ENCODE measurements at regions not wholly inside any gene's neighbourhood (a gene's known extent, or its start where the extent isn't known, plus 50 kb on each side); places are given as distances from the start of the nearest gene placed in this dataset.
A peak's percentile ranks its signal among the peaks of the same experiment; 100 is the strongest.
"Not testable (repeated sequence)": the region's sequence is repeated elsewhere in the genome, so short reads cannot be mapped to it uniquely, and the experiment has no call there.

DNA sequence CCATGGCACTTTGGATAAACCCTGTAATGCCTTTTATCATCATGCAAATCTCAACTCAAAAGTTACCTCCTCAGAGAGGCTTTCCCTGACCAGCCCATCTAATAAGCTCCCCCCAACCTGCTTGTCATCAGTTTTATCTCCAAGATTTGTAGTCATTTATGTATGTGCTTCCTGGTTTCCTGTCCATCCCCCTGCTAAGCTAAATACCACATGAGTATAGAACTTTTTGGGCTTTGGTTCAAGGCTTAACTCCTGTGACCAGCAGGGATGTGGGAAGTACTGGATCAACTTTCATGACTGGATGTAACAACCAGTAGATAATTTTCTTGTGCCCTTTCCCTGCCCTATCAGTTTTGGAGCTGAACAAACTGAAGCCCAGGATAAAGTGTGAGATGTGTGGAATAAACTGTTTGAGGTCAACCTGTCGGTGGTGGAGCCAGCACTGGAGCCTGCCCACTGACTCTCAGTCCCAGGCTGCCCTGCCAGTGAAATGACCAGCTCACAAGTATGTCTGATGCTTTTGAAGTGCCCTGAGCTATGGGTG is 148.6 kb downstream of the CYP26A1 start:
- DNase-seq: no peak

DNA sequence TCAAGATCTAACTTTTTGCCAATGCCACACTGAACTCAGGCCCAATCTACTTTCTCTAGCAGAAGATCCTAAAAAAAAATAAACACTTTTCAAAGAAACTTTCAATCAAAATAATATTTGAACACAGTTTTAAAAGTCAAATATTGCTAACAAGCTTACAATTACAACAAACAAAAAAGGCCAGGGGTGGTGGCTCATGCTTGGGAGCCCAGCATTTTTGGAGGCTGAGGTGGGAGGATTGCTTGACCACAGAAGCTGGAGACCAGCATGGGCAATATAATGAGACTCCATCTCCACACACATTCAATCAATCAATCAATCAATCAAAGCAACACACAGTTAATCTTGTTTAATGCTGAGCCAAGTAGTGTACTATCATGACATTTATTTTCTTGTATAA is 149.2 kb downstream of the CYP26A1 start:
- no peak for DNase-seq

DNA sequence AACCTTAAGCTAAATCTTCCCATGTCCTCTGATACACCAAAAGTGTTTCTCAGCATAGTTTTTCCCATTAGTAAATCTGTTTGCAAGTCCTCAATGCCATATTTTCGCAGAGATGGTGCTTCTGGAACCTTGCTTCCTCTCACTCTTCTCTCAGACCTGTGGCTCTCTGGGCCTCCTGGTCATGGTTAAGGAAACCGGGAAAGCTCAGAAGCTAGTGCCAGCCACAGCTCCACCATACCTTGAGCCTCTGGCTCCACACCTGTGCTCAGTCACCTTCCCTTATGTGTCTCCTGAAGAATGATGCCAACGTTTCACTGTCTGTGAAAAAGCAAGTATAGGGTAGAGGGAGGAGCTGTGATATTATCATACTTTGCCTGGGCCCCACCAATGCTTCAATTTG is 149.6 kb downstream of the CYP26A1 start:
- no peak for DNase-seq

DNA sequence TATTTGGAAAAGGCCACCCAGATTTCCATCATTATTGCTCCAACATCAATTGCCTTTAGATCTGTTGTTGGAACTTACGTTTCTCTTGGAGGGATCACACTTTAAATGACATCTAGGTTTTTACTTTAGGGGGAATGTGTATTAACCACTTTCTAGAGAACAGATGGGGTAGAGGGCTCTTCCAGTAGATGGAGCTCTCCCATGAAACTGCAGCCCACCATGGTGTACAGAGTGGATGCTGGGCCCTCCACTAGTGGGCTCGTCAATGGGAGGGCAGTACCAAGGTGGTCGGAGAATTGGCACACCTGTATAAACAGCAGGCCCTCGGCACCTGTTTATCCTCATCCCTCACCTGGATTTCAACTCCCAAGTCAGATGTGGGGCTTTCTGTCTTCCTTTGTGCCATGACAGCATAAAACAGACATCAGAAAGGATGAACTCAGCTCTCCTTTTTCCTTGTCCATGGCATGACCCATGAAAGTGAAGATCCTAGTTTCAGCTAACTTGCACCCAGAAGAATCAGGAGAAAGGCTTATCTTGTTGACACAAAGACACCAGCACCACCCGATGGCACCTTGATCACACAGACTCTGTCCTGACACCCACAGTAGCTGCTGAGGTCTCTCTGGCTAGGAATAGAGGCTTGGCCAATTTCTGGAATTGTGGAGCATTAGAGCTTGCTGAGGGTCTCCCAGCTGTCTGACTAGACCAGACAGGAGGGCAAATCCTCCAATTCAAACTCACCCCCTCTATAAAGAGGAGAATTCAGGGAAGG is 150.5 kb downstream of the CYP26A1 start:
- peak; percentile 4 for DNase-seq

DNA sequence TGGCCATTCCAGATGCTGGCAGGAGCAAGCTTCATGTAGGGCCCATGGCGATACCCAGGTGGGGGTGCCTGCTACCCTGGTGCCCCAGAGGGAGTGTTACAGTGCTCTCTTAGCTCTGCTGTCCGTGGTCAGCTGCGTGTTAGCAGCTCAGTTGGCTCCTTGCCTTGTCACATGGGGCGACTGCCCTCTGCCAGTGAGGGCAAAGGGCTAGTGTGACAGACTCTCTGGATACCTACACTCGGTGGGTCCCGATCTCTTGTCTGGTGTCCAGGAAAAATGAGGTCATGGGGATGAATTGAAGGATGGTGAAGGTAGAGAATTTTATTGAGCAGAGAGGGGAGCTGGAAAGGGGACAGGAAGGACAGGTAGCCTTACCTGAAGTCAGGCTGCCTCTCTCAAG is 152.2 kb downstream of the CYP26A1 start:
- DNase-seq: no peak

DNA sequence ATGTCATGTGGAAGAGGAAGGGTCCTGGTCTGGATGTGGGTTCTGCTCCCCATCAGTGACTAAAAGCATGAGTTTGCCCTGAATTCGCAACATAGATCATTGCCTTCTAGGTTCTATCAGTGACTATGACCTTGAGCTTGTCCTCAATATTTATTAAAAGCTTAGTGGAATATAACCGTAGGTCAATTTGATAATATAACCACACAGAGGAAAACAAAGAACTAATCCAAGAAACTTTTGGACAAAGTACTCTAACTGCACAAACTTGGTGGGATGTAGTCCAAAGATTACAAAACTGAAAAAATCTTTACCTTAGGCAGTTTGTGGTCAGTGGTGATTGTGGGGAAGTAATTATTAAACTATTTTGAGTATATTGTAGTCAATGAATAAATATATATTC is 152.9 kb downstream of the CYP26A1 start:
- DNase-seq: no peak

DNA sequence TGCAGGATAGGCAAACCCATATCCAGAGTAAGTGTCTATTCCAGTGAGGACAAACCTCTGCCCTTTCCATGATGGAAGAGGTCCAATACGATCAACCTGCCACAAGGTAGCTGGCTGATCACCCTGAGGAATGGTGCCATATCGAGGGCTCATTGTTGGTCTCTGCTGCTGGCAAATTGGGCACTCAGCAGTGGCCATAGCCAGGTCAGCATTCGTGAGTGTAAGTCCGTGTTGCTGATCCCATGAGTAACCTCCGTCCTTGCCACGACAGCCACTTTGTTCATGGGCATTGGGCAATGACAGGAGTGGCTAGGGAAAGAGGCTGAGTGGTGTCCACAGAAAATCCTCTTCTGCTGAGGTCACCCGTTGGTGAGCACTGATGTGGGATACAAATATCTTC is 156.9 kb downstream of the CYP26A1 start:
- not testable (repeated sequence) for DNase-seq

DNA sequence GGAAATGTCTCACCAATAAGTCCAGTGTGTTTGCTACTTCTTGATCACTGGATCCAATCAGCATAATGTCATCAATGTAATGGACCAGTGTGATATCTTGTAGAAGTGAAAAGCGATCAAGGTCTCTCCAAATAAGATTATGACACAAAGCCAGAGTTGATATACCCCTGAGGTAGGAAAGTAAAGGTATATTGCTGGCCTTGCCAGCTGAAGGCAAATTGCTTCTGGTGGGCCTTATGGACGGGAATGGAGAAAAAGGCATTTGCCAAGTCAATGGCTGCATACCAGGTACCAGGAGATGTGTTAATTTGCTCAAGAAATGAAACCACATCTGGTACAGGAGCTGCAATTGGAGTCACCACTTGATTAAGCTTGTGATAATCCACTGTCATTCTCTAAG is 158.5 kb downstream of the CYP26A1 start:
- DNase-seq: not testable (repeated sequence)

DNA sequence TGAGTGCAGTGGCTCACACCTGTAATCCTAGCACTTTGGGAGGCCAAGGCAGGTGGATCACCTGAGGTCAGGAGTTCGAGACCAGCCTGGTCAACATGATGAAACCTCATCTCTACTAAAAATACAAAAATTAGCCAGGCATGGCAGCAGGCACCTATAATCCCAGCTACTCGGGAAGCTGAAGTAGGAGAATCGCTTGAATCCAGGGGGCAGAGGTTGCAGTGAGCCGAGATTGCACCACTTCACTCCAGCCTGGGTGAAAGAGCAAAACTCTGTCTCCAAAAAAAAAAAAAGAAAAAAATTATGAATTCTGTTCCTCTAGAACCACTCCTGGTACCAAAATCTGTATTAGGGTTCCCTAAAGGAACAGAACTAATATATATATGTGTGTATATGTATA is 161.2 kb downstream of the CYP26A1 start:
- not testable (repeated sequence) for DNase-seq

DNA sequence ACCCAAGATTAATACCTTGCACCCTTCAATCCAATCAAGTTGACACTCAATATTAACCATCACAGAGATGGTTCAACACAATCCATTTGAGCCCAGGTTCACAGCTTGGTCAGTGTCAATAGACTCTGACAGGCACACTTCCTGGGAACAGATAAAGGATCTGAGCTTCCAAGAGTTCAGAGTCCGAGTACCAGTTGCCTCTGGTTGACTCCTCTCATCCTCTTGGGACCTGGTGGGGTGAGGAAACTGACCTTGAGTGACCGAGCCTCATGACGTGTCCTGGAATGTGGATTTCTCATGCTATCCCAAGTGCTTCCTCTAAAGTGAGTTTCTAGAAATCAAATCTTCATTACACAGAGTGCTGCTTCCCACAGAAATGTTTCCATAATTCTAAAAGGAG is 162.0 kb downstream of the CYP26A1 start:
- DNase-seq: no peak

DNA sequence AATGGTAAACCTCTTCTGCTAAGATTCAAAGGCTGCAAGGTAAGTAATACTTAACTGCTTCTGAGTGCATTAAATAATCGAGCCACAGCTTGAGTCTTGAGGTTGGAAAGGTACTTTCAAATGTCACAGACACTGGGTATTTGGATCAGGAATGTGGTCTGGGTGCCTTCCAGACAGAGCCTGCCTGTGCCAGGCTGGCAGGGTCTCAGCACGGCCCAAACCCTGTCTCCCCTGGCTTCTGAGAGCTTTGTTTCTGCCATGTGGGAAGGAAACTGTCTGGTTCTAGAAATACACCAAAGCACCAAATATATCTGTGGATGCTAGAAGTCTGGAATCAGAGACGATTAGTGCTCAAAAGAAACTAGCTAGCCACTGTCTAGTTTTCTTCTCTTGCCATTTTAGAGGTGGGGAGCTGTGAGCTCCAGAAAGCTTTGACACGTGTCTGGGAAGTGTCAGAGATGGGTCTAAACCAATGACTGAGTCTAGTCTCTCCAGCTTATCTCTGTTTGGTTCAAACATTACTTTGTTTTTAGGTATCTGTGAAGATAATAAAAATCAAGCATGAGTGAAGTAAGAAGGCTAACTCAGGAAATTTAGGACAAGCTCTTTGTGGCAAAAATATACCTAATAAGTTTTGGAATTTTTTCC is 162.8 kb downstream of the CYP26A1 start:
- no peak for DNase-seq

DNA sequence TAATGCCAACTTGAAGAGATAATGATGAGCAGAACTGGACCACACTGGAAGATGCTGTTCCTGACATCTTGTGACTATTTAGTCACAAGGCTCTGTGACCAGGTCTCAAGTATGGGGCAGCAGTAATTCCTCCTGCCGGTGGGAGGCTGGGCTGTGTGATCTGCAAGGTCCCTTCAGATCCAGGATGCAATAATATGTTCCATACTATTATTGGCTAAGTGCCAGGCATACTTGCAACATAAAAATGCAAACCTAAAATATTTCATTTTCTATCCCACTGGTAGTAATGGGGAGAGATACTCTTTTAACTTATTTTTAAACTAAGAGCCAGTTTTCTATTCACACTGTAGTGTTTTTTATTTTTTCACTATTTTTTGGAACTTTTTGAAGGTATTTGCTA is 171.5 kb downstream of the CYP26A1 start:
- no peak for DNase-seq

DNA sequence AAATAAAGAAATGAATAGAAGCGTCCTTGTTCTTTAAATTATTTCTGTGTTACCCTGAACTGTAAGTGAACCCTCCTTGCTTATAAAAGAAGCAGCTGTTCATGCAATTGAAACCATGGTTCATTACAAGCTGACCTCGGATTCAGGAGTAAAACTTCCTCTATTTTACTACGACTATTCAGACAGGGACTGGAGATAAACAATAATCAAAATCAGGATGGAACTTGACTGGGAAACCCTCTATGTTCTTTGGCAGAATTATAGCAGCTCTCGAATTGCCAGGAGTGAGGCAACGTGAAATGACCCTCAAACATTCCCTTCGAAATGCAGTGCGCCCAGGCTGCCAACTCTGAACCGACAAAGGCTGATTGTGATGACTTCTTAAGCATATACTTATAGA is 172.1 kb downstream of the CYP26A1 start:
- no peak for DNase-seq

DNA sequence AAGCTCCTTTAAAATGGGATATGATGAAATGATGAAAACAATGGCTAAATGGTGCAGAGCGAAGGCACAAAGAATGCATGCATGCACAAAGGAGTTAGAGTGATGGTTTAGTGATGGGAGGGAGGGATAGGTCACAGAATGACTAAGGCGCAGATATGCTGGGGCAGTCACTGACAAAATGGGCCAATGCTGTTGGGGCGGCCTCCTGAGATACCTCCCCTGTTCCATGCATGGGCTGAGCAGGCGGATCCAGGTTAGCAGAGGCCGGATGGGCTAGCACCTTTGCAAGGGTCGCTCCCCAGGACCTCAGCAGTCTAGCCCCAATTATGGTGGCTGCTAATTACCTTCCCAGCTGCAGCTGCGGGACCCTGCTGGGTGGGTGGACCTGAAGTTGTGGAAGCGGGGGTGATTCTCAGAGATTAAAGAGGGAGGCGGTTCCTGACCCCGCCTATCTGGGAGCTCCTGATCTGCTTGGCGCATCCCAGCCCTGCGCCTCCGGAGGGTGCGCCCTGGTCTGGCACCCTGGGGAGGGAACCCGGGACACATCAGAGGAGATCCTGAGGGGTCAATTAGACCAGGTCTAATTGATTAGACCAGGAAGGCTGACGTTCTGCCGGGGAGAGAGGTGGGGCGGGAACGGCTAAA is 175.0 kb downstream of the CYP26A1 start:
- peak; percentile 96 for DNase-seq

DNA sequence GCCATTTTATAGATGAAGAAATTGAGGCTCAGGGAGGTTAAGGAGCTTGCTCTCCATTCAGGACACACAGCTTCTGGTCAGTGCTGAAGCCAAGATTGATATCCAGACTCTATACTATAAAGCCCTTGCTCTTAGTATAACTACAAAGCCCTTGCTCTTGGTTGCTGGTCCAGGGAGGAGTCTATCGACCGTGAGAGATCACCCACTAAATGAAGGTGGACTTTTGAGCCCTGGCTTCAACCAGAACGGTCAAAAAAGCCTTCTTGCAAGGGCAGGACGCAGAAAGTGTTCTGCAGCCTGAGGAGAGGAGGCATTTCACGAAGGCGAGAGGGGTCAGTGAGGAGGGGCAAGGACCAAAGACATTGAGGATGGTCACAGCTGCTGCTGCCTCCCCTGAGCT is 176.3 kb downstream of the CYP26A1 start:
- DNase-seq: peak; percentile 39

DNA sequence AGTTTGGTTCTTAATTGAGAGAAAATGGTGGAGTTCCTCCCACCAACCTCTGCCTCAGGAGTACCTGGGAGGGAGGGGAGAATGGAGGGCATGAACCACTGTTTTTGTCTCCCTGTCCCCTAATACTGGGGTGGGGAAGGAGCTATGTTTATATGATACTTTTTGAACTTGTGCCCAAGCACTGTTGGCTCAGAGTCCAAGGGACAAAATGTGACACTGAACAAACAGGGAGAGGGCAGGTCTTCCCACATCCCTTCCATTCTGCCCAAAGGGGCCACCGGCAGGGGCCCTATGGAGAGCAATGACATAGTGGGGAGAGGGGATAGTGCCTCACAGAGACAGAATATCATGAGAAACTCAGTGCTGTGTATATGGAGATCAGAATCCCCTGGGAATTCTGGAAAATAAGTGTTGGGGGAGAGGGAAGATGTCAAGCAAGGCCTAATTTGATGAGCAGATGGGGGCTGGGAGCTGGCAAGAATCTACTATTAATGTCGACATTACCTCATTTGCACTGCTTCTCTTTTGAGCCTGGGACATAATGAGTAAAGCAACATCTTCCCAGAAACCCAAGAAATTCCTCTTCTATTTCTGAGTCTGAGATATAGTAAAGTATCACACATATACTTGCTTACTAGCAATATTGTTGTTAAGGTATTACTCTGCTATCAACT is 180.6 kb downstream of the CYP26A1 start:
- no peak for DNase-seq

DNA sequence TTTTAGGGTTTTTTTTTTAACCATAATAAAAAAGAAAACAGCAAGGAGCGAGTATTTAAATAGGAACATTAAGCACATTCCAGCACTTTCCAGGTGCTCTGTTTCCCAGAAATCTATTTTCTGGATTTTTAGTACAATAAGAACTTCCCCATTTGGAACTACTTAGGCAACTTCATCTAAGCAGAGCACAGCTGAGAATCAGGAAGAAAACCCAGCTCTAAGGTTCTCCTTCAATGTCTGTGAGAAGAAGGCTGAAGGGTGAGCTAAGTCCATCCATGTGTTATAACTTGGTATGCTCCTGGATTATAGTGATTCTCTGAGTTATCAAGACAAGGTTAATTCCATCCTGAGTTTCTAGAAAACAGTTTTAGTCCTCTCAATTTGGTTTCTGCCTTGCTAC is 181.9 kb downstream of the CYP26A1 start:
- DNase-seq: no peak

All from NCI-H146 (cell line).